B cell (primary cell): ENCODE measurements at regions not wholly inside any gene's neighbourhood (a gene's known extent, or its start where the extent isn't known, plus 50 kb on each side); places are given as distances from the start of the nearest gene placed in this dataset.

Experiments
- ATAC-seq: fragments of 200-7000 bp; cut with Tn5 transposase; one replicate; pipeline ENCODE4 v1.10.0; 2021; ENCODE audit warnings: low read depth, mild to moderate bottlenecking, moderate number of reproducible peaks, moderate library complexity
- CTCF ChIA-PET: fragments of 350-600 bp; sonication (Branson Sonifier 250); formaldehyde crosslinking; loops from one replicate; lab custom pipeline; 2021; ENCODE audit warnings: antibody characterized with exemption, inconsistent platforms; lab: Charles Lee
- POLR2A ChIA-PET: fragments of 350-600 bp; sonication (Branson Sonifier 250); formaldehyde crosslinking; loops from one replicate; lab custom pipeline; 2021; ENCODE audit warnings: antibody characterized with exemption; lab: Charles Lee
- DNase-seq: peaks from one replicate; pipeline ENCODE4 v3.0.0; 2013
- H2AFZ ChIP-seq: 2 replicates; pipeline ENCODE4 v1.6.1; 2012; ENCODE audit warnings: mild to moderate bottlenecking, low read depth, low read length; ENCODE audit not compliant: insufficient read depth, poor library complexity, severe bottlenecking
- H3K27ac ChIP-seq, 2 donors: 1 replicate in 1 of 2; 2 replicates in 1 of 2; pipeline ENCODE4 v1.5.1; 2012 to 2013; ENCODE audit warnings: low read length in 2 of 2, mild to moderate bottlenecking in 2 of 2, moderate library complexity in 1 of 2
- H3K27me3 ChIP-seq, 4 experiments: fragments of 200-600 bp in 1 of 4; sonication (generic) in 1 of 4; replicated peaks in 1 of 4; 1 replicate in 2 of 4; 2 replicates in 2 of 4; pipeline versions ENCODE4 v1.6.1 to v1.7.0; 2013 to 2016; ENCODE audit warnings: low read length in 3 of 4, mild to moderate bottlenecking in 2 of 4, mixed read lengths in 1 of 4, moderate library complexity in 1 of 4; ENCODE audit not compliant: insufficient read depth in 4 of 4, control insufficient read depth in 3 of 4; ENCODE audit errors: control extremely low read depth in 1 of 4
- H3K36me3 ChIP-seq, 2 experiments: replicated peaks in 1 of 2; 1 replicate in 1 of 2; 2 replicates in 1 of 2; pipeline versions ENCODE4 v1.6.1 to v1.7.1; 2013; ENCODE audit warnings: low read length in 1 of 2; ENCODE audit not compliant: insufficient read depth in 2 of 2, control insufficient read depth in 1 of 2; ENCODE audit errors: control extremely low read depth in 1 of 2, extremely low read depth in 1 of 2
- H3K4me1 ChIP-seq, 2 donors: fragments of 200-600 bp in 1 of 2; sonication (generic) in 1 of 2; 1 replicate in 1 of 2; 2 replicates in 1 of 2; pipeline versions ENCODE4 v1.5.1 to v1.6.1; 2013 to 2017; ENCODE audit warnings: low read length in 2 of 2; ENCODE audit not compliant: control insufficient read depth in 2 of 2, insufficient read depth in 2 of 2
- H3K4me2 ChIP-seq: replicated peaks from 2 replicates; pipeline ENCODE3; 2012; ENCODE audit warnings: mild to moderate bottlenecking, low read depth, low read length; ENCODE audit not compliant: poor library complexity, severe bottlenecking
- H3K4me3 ChIP-seq, 5 experiments: fragments of 200-600 bp in 1 of 5; sonication (generic) in 1 of 5; 1 replicate in 3 of 5; 2 replicates in 2 of 5; pipeline versions ENCODE4 v1.5.1 to v1.7.0; 2011 to 2016; ENCODE audit warnings: low read length in 4 of 5, mild to moderate bottlenecking in 4 of 5, low read depth in 2 of 5, control low read depth in 1 of 5, moderate library complexity in 1 of 5; ENCODE audit not compliant: insufficient read depth in 1 of 5; ENCODE audit errors: control extremely low read depth in 1 of 5, extremely low read depth in 1 of 5
- H3K79me2 ChIP-seq: fragments of 200-600 bp; sonication (generic); one replicate; pipeline ENCODE4 v1.6.0; 2016; ENCODE audit warnings: low read length; ENCODE audit not compliant: control insufficient read depth, insufficient read depth
- H3K9ac ChIP-seq: fragments of 200-600 bp; sonication (generic); 2 replicates; pipeline ENCODE4 v1.6.1; 2017; ENCODE audit warnings: mild to moderate bottlenecking, low read length, moderate library complexity
- H3K9me3 ChIP-seq, 3 donors: one replicate each; pipeline versions ENCODE4 v1.6.1 to v1.7.1; 2013; ENCODE audit warnings: low read length in 2 of 3; ENCODE audit not compliant: control insufficient read depth in 2 of 3, insufficient read depth in 1 of 3; ENCODE audit errors: control extremely low read depth in 1 of 3
- H4K20me1 ChIP-seq: 2 replicates; pipeline ENCODE4 v1.6.0; 2012; ENCODE audit warnings: mild to moderate bottlenecking, low read length; ENCODE audit not compliant: insufficient read depth, control insufficient read depth, poor library complexity, severe bottlenecking
- H3K27ac Mint-ChIP-seq: one replicate; pipeline ENCODE4 v1.8.0; 2021; ENCODE audit warnings: mixed read lengths
- H3K27me3 Mint-ChIP-seq: one replicate; pipeline ENCODE4 v1.8.0; 2021; ENCODE audit warnings: mixed read lengths
- H3K4me1 Mint-ChIP-seq: one replicate; pipeline ENCODE4 v1.8.0; 2021; ENCODE audit warnings: mixed read lengths
- H3K4me3 Mint-ChIP-seq: one replicate; pipeline ENCODE4 v1.8.0; 2021; ENCODE audit warnings: mixed read lengths
- H3K9me3 Mint-ChIP-seq: one replicate; pipeline ENCODE4 v1.8.0; 2022; ENCODE audit warnings: mixed read lengths; ENCODE audit not compliant: insufficient read depth
- EZH2 ChIP-seq: IDR thresholded peaks from 2 replicates; pipeline ENCODE4 v1.6.1; 2012; ENCODE audit warnings: borderline replicate concordance, low read depth, mild to moderate bottlenecking, moderate library complexity, low read length; ENCODE audit not compliant: insufficient read depth, poor library complexity, severe bottlenecking
- WGBS: methylation state at CpG from one replicate; pipeline ENCODE4 v1.1.5; 2013; ENCODE audit warnings: missing lambda C conversion rate; ENCODE audit not compliant: insufficient coverage; 5-methylcytosine and 5-hydroxymethylcytosine counted together
- intact Hi-C: fragments of 100-400 bp; cut with micrococcal nuclease; formaldehyde crosslinking; loops from one replicate; pipeline ENCODE4 v1.10.0; 2022
- TF ChIP-seq, protein P1 (sequence below): fragments of 200-600 bp; IDR thresholded peaks from one replicate; pipeline ENCODE4 v1.8.0; 2022; ENCODE audit warnings: antibody characterized with exemption, mild to moderate bottlenecking

DNA sequence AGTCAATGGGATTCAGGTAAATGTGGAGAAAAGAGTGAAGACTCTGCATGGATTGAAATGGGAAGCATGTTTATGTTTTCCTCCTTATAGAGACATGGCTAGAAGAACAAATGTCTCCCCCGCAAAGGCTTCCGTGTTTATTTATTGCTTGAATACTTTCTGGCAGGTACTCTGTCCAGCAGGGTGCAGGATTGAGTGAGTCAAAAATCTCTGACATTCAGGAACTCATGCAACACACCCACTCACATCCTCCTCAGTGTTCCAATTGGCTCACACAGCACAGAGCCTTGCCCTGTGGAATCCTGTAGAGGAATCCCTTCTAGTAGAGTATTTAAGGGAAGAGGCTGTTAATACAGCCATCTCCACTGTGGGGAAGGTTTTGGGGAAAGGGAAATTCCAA lies 290.3 kb upstream of the VWC2 start:
- ChIA-PET POLR2A (no interaction called here), CTCF (no interaction called here)
- no peak for DNase-seq
- no peaks in the 10 kb centered on the region for H3K79me2 ChIP-seq
- H3K4me3 ChIP-seq = no peak overlapping the region
- no peak for TF ChIP-seq EZH2
- TF ChIP-seq, protein P1, sequence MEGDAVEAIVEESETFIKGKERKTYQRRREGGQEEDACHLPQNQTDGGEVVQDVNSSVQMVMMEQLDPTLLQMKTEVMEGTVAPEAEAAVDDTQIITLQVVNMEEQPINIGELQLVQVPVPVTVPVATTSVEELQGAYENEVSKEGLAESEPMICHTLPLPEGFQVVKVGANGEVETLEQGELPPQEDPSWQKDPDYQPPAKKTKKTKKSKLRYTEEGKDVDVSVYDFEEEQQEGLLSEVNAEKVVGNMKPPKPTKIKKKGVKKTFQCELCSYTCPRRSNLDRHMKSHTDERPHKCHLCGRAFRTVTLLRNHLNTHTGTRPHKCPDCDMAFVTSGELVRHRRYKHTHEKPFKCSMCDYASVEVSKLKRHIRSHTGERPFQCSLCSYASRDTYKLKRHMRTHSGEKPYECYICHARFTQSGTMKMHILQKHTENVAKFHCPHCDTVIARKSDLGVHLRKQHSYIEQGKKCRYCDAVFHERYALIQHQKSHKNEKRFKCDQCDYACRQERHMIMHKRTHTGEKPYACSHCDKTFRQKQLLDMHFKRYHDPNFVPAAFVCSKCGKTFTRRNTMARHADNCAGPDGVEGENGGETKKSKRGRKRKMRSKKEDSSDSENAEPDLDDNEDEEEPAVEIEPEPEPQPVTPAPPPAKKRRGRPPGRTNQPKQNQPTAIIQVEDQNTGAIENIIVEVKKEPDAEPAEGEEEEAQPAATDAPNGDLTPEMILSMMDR = no peak
- no peak overlapping the region for H2AFZ ChIP-seq
- Mint-ChIP-seq H3K4me3 (no peak overlapping the region), H3K4me1 (no peaks in the 10 kb centered on the region), H3K9me3 (no peaks in the 10 kb centered on the region), H3K27ac (no peak overlapping the region), H3K27me3 (no peaks in the 10 kb centered on the region)
- no peak overlapping the region for H3K9ac ChIP-seq
- no peak overlapping the region for H3K27ac ChIP-seq
- no peaks in the 10 kb centered on the region for H3K4me1 ChIP-seq
- H4K20me1 ChIP-seq = no peaks in the 10 kb centered on the region
- intact Hi-C loops = no loop called here
- H3K36me3 ChIP-seq = no peaks in the 10 kb centered on the region
- no peak for ATAC-seq
- no peaks in the 10 kb centered on the region for H3K9me3 ChIP-seq
- H3K27me3 ChIP-seq = no peaks in the 10 kb centered on the region
- WGBS = no CpG with 5 or more reads among the region's 2 CpGs
- no peak overlapping the region for H3K4me2 ChIP-seq

DNA sequence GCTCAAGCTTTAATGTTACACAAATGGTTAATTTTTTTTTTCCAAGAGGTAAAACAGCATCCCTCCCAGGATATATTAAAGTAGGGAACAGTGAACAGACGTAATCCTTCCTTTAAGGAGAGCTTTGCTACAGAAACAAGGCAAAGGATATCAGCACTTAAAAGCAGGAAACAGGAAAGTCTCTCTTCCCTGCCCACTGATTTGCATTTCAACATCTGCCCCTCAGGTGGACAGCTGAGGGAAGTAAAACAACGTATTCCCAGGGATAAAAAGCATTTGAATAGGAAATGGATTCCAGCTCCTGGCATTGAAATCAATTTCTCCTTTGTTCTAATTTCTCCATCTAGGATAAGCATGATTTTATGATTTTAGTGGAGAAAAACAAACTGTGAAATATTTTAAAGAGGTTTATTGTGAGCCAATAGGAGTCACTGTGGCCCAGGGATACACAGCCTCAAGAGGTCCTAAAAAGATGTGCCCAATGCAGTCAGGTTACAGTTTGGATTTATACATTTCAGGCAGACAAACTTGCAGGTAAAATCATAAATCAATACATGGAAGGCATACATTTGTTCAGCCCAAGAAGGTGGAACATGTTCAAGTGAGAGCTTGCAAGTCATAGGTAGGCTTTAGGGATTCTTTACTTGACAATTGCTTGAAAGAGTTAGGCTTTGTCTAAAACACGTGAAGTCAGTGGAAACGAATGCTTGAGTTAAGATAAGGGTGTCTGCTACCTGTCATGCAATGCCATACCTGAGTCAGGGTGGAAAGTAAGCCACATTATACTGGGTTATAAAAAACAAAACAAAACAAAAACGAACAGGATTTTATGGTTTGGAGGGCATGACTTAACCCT lies 286.2 kb upstream of the VWC2 start:
- H3K9me3 Mint-ChIP-seq = no peaks in the 10 kb centered on the region
- TF ChIP-seq, protein P1 = no peak
- TF ChIP-seq EZH2 = no peak
- no peaks in the 10 kb centered on the region for H4K20me1 ChIP-seq

More for the DNA sequence above, 286.2 kb upstream of the VWC2 start:
- Histone ChIP-seq H3K9me3 (no peaks in the 10 kb centered on the region), H3K9ac (no peak overlapping the region), H3K36me3 (no peaks in the 10 kb centered on the region), H3K4me1 (no peaks in the 10 kb centered on the region), H3K27ac (no peak overlapping the region), H3K79me2 (no peaks in the 10 kb centered on the region), H2AFZ (no peak overlapping the region), H3K27me3 (no peaks in the 10 kb centered on the region), H3K4me2 (no peak overlapping the region), H3K4me3 (no peak overlapping the region)
- ATAC-seq (no peak), DNase-seq (no peak)
- Mint-ChIP-seq H3K4me3 (no peak overlapping the region), H3K27me3 (no peaks in the 10 kb centered on the region), H3K4me1 (no peaks in the 10 kb centered on the region), H3K27ac (no peak overlapping the region)
- CTCF ChIA-PET = no interaction called here
- POLR2A ChIA-PET = no interaction called here
- 70% methylated on average over 3 of the region's 5 CpGs for WGBS
- intact Hi-C loops = no loop called here
